GM12878 (cell line): ENCODE measurements at regions not wholly inside any gene's neighbourhood (a gene's known extent, or its start where the extent isn't known, plus 50 kb on each side); places are given as distances from the start of the nearest gene placed in this dataset.

Experiments used
- ATAC-seq: fragments of 200-7000 bp; cut with Tn5 transposase; 3 replicates; pipeline ENCODE4 v1.9.1; 2020; ENCODE audit warnings: mild to moderate bottlenecking, moderate library complexity
- BruUV-seq: library from RNA; stranded (reverse); fragments of 400-500 nt; replicated peaks from 2 replicates; lab custom pipeline; 2021; lab: Mats Ljungman, UMichigan
- CTCF ChIA-PET: fragments of 300-600 bp; sonication (Branson Sonifier 250); formaldehyde crosslinking; extraction: SDS; loops from one replicate; lab custom pipeline; 2021; ENCODE audit warnings: inconsistent platforms; lab: Yijun Ruan, JAX
- POLR2A ChIA-PET: fragments of 350-600 bp; formaldehyde crosslinking; extraction: SDS; loops from one replicate; lab custom pipeline; 2021; ENCODE audit warnings: inconsistent platforms; lab: Charles Lee
- RAD21 ChIA-PET: fragments of 300-600 bp; sonication (Branson Sonifier 250); formaldehyde crosslinking; loops from one replicate; lab custom pipeline; 2023; ENCODE audit warnings: antibody characterized with exemption; ENCODE audit not compliant: unreplicated experiment; lab: Charles Lee
- SMC1A ChIA-PET: fragments of 300-600 bp; sonication (Branson Sonifier 250); formaldehyde crosslinking; loops from one replicate; lab custom pipeline; 2023; ENCODE audit not compliant: unreplicated experiment, uncharacterized antibody; lab: Charles Lee
- DNase-seq: peaks from one replicate; pipeline ENCODE4 v3.0.0-alpha.2; 2011; ENCODE audit warnings: low read depth, low spot score
- FAIRE-seq: peaks from 3 replicates; lab custom pipeline; 2011; peaks lifted over from hg19 to GRCh38; lab: Jason Lieb, UNC
- H2AFZ ChIP-seq: 2 replicates; pipeline ENCODE4 v1.6.0; 2011; ENCODE audit warnings: low read depth, low read length, control low read depth; ENCODE audit not compliant: control insufficient read depth
- H3K27ac ChIP-seq: 2 replicates; pipeline ENCODE4 v1.5.1; 2011; ENCODE audit warnings: control low read depth; ENCODE audit not compliant: control insufficient read depth, insufficient read depth
- H3K27me3 ChIP-seq, 2 experiments: replicated peaks in 1 of 2; 2 replicates each; pipeline versions ENCODE4 v1.6.0 to v1.6.1; 2011; ENCODE audit warnings: low read length in 1 of 2; ENCODE audit not compliant: control insufficient read depth in 2 of 2, insufficient read depth in 2 of 2
- H3K36me3 ChIP-seq, 2 experiments: 2 replicates each; pipeline ENCODE4 v1.5.1; 2011; ENCODE audit warnings: low read length in 1 of 2; ENCODE audit not compliant: control insufficient read depth in 2 of 2, insufficient read depth in 2 of 2
- H3K4me1 ChIP-seq: 2 replicates; pipeline ENCODE4 v1.6.1; 2011; ENCODE audit warnings: mild to moderate bottlenecking, low read length, moderate library complexity, mixed read lengths; ENCODE audit not compliant: control insufficient read depth, insufficient read depth
- H3K4me2 ChIP-seq: 2 replicates; pipeline ENCODE4 v1.6.0; 2011; ENCODE audit warnings: control low read depth; ENCODE audit not compliant: control insufficient read depth, insufficient read depth
- H3K4me3 ChIP-seq: fragments of 200-600 bp; sonication (generic); 2 replicates; pipeline ENCODE4 v1.5.1; 2016
- H3K79me2 ChIP-seq: 2 replicates; pipeline ENCODE4 v1.6.0; 2011; ENCODE audit warnings: low read length; ENCODE audit not compliant: control insufficient read depth, insufficient read depth
- H3K9ac ChIP-seq: 2 replicates; pipeline ENCODE4 v1.8.0; 2011; ENCODE audit warnings: low read length, control low read depth, mixed read lengths; ENCODE audit not compliant: control insufficient read depth, insufficient read depth
- H3K9me3 ChIP-seq: replicated peaks from 3 replicates; pipeline ENCODE4 v1.5.1; 2011; ENCODE audit warnings: mild to moderate bottlenecking, low read length; ENCODE audit not compliant: control insufficient read depth, insufficient read depth
- H4K20me1 ChIP-seq: 2 replicates; pipeline ENCODE4 v1.6.0; 2011; ENCODE audit not compliant: control insufficient read depth, insufficient read depth
- BHLHE40 ChIP-seq, 2 experiments: fragments of 450-650 bp in 1 of 2; IDR thresholded peaks; 2 replicates each; pipeline ENCODE4 v1.6.1; 2011 to 2017; ENCODE audit warnings: low read depth in 2 of 2, borderline replicate concordance in 1 of 2, improper control_type of control experiment in 1 of 2, low read length in 1 of 2, mild to moderate bottlenecking in 1 of 2
- CBX3 ChIP-seq: fragments of 200-600 bp; sonication (generic); IDR thresholded peaks from 2 replicates; pipeline ENCODE4 v1.6.1; 2016; ENCODE audit warnings: low read depth, borderline replicate concordance
- CEBPB ChIP-seq, 2 experiments: fragments of 150-350 bp in 1 of 2; IDR thresholded peaks; 2 replicates each; pipeline ENCODE4 v1.6.1; 2012 to 2014; ENCODE audit warnings: low read depth in 2 of 2, low read length in 2 of 2, borderline replicate concordance in 1 of 2, inconsistent platforms in 1 of 2
- CREB1 ChIP-seq: IDR thresholded peaks from 2 replicates; pipeline ENCODE4 v1.6.1; 2012; ENCODE audit warnings: low read depth, mild to moderate bottlenecking, inconsistent platforms
- IRF4 ChIP-seq: IDR thresholded peaks from 2 replicates; pipeline ENCODE4 v1.6.1; 2011; ENCODE audit warnings: low read depth, low read length
- MXI1 ChIP-seq: fragments of 150-350 bp; IDR thresholded peaks from 2 replicates; pipeline ENCODE4 v1.6.1; 2011; ENCODE audit warnings: low read depth, mild to moderate bottlenecking, inconsistent platforms, low read length, improper control_type of control experiment
- NFYA ChIP-seq: IDR thresholded peaks from 2 replicates; pipeline ENCODE4 v1.6.1; 2011; ENCODE audit warnings: low read depth, mild to moderate bottlenecking, low read length, improper control_type of control experiment, borderline replicate concordance
- POLR2A ChIP-seq: IDR thresholded peaks from 2 replicates; pipeline ENCODE4 v1.6.1; 2011; ENCODE audit warnings: low read depth, mild to moderate bottlenecking, low read length
- ZNF217 ChIP-seq: fragments of 450-650 bp; IDR thresholded peaks from 2 replicates; pipeline ENCODE4 v1.6.1; 2017; ENCODE audit warnings: antibody characterized with exemption, mild to moderate bottlenecking
- ZNF24 ChIP-seq: fragments of 450-650 bp; IDR thresholded peaks from 2 replicates; pipeline ENCODE4 v1.6.1; 2017; ENCODE audit warnings: antibody characterized with exemption, mild to moderate bottlenecking
- ZNF384 ChIP-seq: IDR thresholded peaks from 2 replicates; pipeline ENCODE4 v1.6.1; 2012; ENCODE audit warnings: low read depth, mild to moderate bottlenecking, low read length, improper control_type of control experiment, borderline replicate concordance
- ZZZ3 ChIP-seq: IDR thresholded peaks from 2 replicates; pipeline ENCODE4 v1.6.1; 2011; ENCODE audit warnings: low read depth; ENCODE audit not compliant: control insufficient read depth, insufficient read length
- WGBS: methylation state at CpG from one replicate; pipeline ENCODE4 v1.1.6; 2016; ENCODE audit warnings: low lambda C conversion rate; ENCODE audit not compliant: insufficient replicate concordance, insufficient coverage; ENCODE audit errors: missing lambda C conversion rate; 5-methylcytosine and 5-hydroxymethylcytosine counted together
- in situ Hi-C: fragments of 300-500 bp; cut with MboI; formaldehyde crosslinking; loops from 9 replicates; pipeline ENCODE4 v1.14.3; 2018; ENCODE audit warnings: mixed read lengths
- intact Hi-C: fragments of 100-400 bp; cut with micrococcal nuclease; formaldehyde crosslinking; loops from one replicate; pipeline ENCODE4 v1.14.2; 2022; ENCODE audit not compliant: unreplicated experiment
- TF ChIP-seq, protein P1 (sequence below): fragments of 450-650 bp; IDR thresholded peaks from 2 replicates; pipeline ENCODE4 v1.6.1; 2017; ENCODE audit warnings: antibody characterized with exemption, mild to moderate bottlenecking, moderate library complexity
- TF ChIP-seq, protein P2 (sequence below): IDR thresholded peaks from 2 replicates; pipeline ENCODE4 v1.6.1; 2012; ENCODE audit warnings: low read depth, low read length, improper control_type of control experiment
- TF ChIP-seq, protein P3 (sequence below): fragments of 150-350 bp; IDR thresholded peaks from 2 replicates; pipeline ENCODE4 v1.6.1; 2014; ENCODE audit warnings: mild to moderate bottlenecking, low read depth, low read length
- TF ChIP-seq, protein P4 (sequence below): IDR thresholded peaks from 2 replicates; pipeline ENCODE4 v1.6.1; 2011; ENCODE audit warnings: mild to moderate bottlenecking, low read depth, low read length, moderate library complexity; ENCODE audit not compliant: insufficient replicate concordance
- TF ChIP-seq, protein P5 (sequence below): fragments of 450-650 bp; IDR thresholded peaks from 2 replicates; pipeline ENCODE4 v1.6.1; 2017; ENCODE audit warnings: low read depth, mild to moderate bottlenecking, moderate library complexity

DNA sequence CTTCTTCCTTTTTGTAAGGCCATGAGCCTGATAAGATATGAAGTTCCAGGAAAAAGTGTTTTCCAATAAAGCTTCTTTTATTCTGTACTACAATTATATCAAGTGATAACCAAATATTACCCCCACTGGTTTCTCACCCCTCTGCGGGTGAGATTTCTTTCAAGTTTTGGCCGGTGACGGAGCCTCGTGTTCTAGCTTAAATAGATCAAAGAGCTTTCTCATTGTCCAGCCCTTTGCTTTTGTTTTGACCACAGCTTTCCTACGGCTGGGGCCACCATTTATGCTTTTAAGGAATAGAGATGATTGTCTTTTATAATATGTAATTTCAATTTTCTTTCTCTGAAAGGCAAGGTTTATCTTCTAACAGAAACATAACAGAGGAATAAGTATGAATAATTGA, 196.7 kb upstream of the MTPN start:
- Histone ChIP-seq H3K36me3 (no peaks in the 10 kb centered on the region), H3K4me1 (no peaks in the 10 kb centered on the region), H2AFZ (no peak overlapping the region), H3K4me3 (no peak overlapping the region), H3K27me3 (no peaks in the 10 kb centered on the region), H3K9ac (no peak overlapping the region), H3K79me2 (no peaks in the 10 kb centered on the region)
- WGBS = 75% methylated on average over 5 of the region's 5 CpGs
- ATAC-seq (no peak), DNase-seq (no peak)
- ChIA-PET POLR2A (no interaction called here), CTCF (no interaction called here), SMC1A (no interaction called here)
- intact Hi-C loops (no loop called here), in situ Hi-C loops (no loop called here)
- no TSS peak for BruUV-seq
- TF ChIP-seq, protein P1, sequence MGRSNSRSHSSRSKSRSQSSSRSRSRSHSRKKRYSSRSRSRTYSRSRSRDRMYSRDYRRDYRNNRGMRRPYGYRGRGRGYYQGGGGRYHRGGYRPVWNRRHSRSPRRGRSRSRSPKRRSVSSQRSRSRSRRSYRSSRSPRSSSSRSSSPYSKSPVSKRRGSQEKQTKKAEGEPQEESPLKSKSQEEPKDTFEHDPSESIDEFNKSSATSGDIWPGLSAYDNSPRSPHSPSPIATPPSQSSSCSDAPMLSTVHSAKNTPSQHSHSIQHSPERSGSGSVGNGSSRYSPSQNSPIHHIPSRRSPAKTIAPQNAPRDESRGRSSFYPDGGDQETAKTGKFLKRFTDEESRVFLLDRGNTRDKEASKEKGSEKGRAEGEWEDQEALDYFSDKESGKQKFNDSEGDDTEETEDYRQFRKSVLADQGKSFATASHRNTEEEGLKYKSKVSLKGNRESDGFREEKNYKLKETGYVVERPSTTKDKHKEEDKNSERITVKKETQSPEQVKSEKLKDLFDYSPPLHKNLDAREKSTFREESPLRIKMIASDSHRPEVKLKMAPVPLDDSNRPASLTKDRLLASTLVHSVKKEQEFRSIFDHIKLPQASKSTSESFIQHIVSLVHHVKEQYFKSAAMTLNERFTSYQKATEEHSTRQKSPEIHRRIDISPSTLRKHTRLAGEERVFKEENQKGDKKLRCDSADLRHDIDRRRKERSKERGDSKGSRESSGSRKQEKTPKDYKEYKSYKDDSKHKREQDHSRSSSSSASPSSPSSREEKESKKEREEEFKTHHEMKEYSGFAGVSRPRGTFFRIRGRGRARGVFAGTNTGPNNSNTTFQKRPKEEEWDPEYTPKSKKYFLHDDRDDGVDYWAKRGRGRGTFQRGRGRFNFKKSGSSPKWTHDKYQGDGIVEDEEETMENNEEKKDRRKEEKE = no peak
- TF ChIP-seq CBX3 (no peak), IRF4 (no peak), CREB1 (no peak), NFYA (no peak), ZNF24 (no peak), CEBPB (IDR thresholded peaks at IDR 0.05; ENCODE audit: borderline replicate concordance in 1 of 2, low read depth in 2 of 2, low read length in 2 of 2) (no peak), BHLHE40 (IDR thresholded peaks at IDR 0.05; ENCODE audit: borderline replicate concordance in 1 of 2, low read depth in 2 of 2, low read length in 1 of 2) (no peak), POLR2A (no peak), ZZZ3 (no peak), MXI1 (no peak), ZNF217 (no peak), ZNF384 (no peak)
- TF ChIP-seq, protein P2, sequence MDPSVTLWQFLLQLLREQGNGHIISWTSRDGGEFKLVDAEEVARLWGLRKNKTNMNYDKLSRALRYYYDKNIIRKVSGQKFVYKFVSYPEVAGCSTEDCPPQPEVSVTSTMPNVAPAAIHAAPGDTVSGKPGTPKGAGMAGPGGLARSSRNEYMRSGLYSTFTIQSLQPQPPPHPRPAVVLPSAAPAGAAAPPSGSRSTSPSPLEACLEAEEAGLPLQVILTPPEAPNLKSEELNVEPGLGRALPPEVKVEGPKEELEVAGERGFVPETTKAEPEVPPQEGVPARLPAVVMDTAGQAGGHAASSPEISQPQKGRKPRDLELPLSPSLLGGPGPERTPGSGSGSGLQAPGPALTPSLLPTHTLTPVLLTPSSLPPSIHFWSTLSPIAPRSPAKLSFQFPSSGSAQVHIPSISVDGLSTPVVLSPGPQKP = no peak
- TF ChIP-seq, protein P3, sequence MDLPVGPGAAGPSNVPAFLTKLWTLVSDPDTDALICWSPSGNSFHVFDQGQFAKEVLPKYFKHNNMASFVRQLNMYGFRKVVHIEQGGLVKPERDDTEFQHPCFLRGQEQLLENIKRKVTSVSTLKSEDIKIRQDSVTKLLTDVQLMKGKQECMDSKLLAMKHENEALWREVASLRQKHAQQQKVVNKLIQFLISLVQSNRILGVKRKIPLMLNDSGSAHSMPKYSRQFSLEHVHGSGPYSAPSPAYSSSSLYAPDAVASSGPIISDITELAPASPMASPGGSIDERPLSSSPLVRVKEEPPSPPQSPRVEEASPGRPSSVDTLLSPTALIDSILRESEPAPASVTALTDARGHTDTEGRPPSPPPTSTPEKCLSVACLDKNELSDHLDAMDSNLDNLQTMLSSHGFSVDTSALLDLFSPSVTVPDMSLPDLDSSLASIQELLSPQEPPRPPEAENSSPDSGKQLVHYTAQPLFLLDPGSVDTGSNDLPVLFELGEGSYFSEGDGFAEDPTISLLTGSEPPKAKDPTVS = no peak
- TF ChIP-seq, protein P4, sequence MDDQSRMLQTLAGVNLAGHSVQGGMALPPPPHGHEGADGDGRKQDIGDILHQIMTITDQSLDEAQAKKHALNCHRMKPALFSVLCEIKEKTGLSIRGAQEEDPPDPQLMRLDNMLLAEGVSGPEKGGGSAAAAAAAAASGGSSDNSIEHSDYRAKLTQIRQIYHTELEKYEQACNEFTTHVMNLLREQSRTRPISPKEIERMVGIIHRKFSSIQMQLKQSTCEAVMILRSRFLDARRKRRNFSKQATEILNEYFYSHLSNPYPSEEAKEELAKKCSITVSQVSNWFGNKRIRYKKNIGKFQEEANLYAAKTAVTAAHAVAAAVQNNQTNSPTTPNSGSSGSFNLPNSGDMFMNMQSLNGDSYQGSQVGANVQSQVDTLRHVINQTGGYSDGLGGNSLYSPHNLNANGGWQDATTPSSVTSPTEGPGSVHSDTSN = no peak
- TF ChIP-seq, protein P5, sequence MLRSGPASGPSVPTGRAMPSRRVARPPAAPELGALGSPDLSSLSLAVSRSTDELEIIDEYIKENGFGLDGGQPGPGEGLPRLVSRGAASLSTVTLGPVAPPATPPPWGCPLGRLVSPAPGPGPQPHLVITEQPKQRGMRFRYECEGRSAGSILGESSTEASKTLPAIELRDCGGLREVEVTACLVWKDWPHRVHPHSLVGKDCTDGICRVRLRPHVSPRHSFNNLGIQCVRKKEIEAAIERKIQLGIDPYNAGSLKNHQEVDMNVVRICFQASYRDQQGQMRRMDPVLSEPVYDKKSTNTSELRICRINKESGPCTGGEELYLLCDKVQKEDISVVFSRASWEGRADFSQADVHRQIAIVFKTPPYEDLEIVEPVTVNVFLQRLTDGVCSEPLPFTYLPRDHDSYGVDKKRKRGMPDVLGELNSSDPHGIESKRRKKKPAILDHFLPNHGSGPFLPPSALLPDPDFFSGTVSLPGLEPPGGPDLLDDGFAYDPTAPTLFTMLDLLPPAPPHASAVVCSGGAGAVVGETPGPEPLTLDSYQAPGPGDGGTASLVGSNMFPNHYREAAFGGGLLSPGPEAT = no peak
- TF ChIP-seq, all 136 proteins: peak for 0
- no peak for FAIRE-seq
- Histone ChIP-seq H4K20me1 (no peaks in the 10 kb centered on the region), H3K9me3 (no peaks in the 10 kb centered on the region), H3K27ac (no peak overlapping the region), H3K4me2 (no peak overlapping the region)
- RAD21 ChIA-PET = no interaction called here
